Mesenchymal stem cell (in vitro differentiated cells and primary cell): ENCODE measurements at regions not wholly inside any gene's neighbourhood (a gene's known extent, or its start where the extent isn't known, plus 50 kb on each side); places are given as distances from the start of the nearest gene placed in this dataset.

Experiments used
- DNase-seq: peaks from one replicate; pipeline ENCODE4 v3.0.0-alpha.2; 2013
- H2AFZ ChIP-seq: one replicate; pipeline ENCODE4 v1.6.1; 2013; ENCODE audit warnings: low read depth, mild to moderate bottlenecking, control low read depth, inconsistent platforms, low read length, moderate library complexity
- H2AK5ac ChIP-seq: 2 replicates; pipeline ENCODE4 v1.6.1; 2013; ENCODE audit warnings: low read length, moderate library complexity, mild to moderate bottlenecking, inconsistent platforms; ENCODE audit not compliant: severe bottlenecking
- H2BK120ac ChIP-seq: one replicate; pipeline ENCODE4 v1.6.1; 2013; ENCODE audit warnings: low read depth, mild to moderate bottlenecking, inconsistent platforms, low read length, moderate library complexity
- H2BK12ac ChIP-seq, 2 experiments: one replicate each; pipeline ENCODE4 v1.6.1; 2013; ENCODE audit warnings: inconsistent platforms in 2 of 2, low read length in 2 of 2, mild to moderate bottlenecking in 2 of 2, moderate library complexity in 2 of 2, control low read depth in 1 of 2
- H2BK15ac ChIP-seq: one replicate; pipeline ENCODE4 v1.6.1; 2013; ENCODE audit warnings: mild to moderate bottlenecking, low read depth, inconsistent platforms; ENCODE audit not compliant: poor library complexity, severe bottlenecking
- H2BK5ac ChIP-seq: 2 replicates; pipeline ENCODE4 v1.6.1; 2013; ENCODE audit warnings: low read depth, mild to moderate bottlenecking, low read length, control low read depth, inconsistent platforms; ENCODE audit not compliant: poor library complexity, severe bottlenecking
- H3K14ac ChIP-seq, 2 experiments: one replicate each; pipeline ENCODE4 v1.6.1; 2013; ENCODE audit warnings: inconsistent platforms in 2 of 2, low read length in 2 of 2, control low read depth in 1 of 2, mild to moderate bottlenecking in 1 of 2, moderate library complexity in 1 of 2
- H3K18ac ChIP-seq, 2 experiments: one replicate each; pipeline ENCODE4 v1.6.1; 2013; ENCODE audit warnings: inconsistent platforms in 2 of 2, low read length in 2 of 2, control low read depth in 1 of 2, low read depth in 1 of 2, mild to moderate bottlenecking in 1 of 2
- H3K23ac ChIP-seq, 2 experiments: one replicate each; pipeline ENCODE4 v1.6.1; 2013; ENCODE audit warnings: inconsistent platforms in 2 of 2, low read length in 2 of 2, mild to moderate bottlenecking in 2 of 2, moderate library complexity in 2 of 2, control low read depth in 1 of 2
- H3K27ac ChIP-seq: 2 replicates; pipeline ENCODE4 v1.5.1; 2013; ENCODE audit warnings: mild to moderate bottlenecking, moderate library complexity, low read length, control low read depth, inconsistent platforms; ENCODE audit not compliant: poor library complexity, severe bottlenecking
- H3K27me3 ChIP-seq, 2 experiments: 2 replicates each; pipeline versions ENCODE4 v1.6.1 to v1.7.0; 2013; ENCODE audit warnings: low read length in 2 of 2, mild to moderate bottlenecking in 2 of 2, moderate library complexity in 2 of 2, control low read depth in 1 of 2, inconsistent platforms in 1 of 2; ENCODE audit not compliant: control insufficient read depth in 1 of 2, insufficient read depth in 1 of 2
- H3K36me3 ChIP-seq, 2 experiments: 2 replicates each; pipeline versions ENCODE4 v1.6.1 to v1.7.0; 2013; ENCODE audit warnings: low read length in 2 of 2, control low read depth in 1 of 2, inconsistent platforms in 1 of 2, low read depth in 1 of 2, mild to moderate bottlenecking in 1 of 2; ENCODE audit not compliant: insufficient read depth in 2 of 2, control insufficient read depth in 1 of 2
- H3K4ac ChIP-seq, 2 experiments: one replicate each; pipeline ENCODE4 v1.6.1; 2013; ENCODE audit warnings: inconsistent platforms in 2 of 2, low read length in 2 of 2, mild to moderate bottlenecking in 2 of 2, moderate library complexity in 2 of 2, control low read depth in 1 of 2, low read depth in 1 of 2
- H3K4me1 ChIP-seq: 2 replicates; pipeline ENCODE4 v1.6.1; 2013; ENCODE audit warnings: low read depth, low read length, control low read depth; ENCODE audit not compliant: control insufficient read depth, insufficient read depth
- H3K4me2 ChIP-seq: 2 replicates; pipeline ENCODE4 v1.6.1; 2013; ENCODE audit warnings: low read length, mild to moderate bottlenecking, inconsistent platforms; ENCODE audit not compliant: poor library complexity, severe bottlenecking
- H3K4me3 ChIP-seq, 2 experiments: 2 replicates each; pipeline versions ENCODE4 v1.5.1 to v1.7.0; 2013; ENCODE audit warnings: low read length in 2 of 2, mild to moderate bottlenecking in 2 of 2, control low read depth in 1 of 2, low read depth in 1 of 2; ENCODE audit not compliant: insufficient read depth in 1 of 2
- H3K79me1 ChIP-seq: replicated peaks from 2 replicates; pipeline ENCODE4 v1.6.1; 2013; ENCODE audit warnings: mild to moderate bottlenecking, control low read depth, low read length, inconsistent platforms; ENCODE audit not compliant: poor library complexity, severe bottlenecking
- H3K9ac ChIP-seq: 2 replicates; pipeline ENCODE4 v1.7.0; 2013; ENCODE audit warnings: mild to moderate bottlenecking, low read length, moderate library complexity
- H3K9me3 ChIP-seq: 2 replicates; pipeline ENCODE4 v1.7.0; 2013; ENCODE audit warnings: mild to moderate bottlenecking, low read length; ENCODE audit not compliant: control insufficient read depth
- H4K8ac ChIP-seq: one replicate; pipeline ENCODE4 v1.6.1; 2013; ENCODE audit warnings: inconsistent platforms, mild to moderate bottlenecking, low read length, moderate library complexity
- H4K91ac ChIP-seq: one replicate; pipeline ENCODE4 v1.6.1; 2013; ENCODE audit warnings: mild to moderate bottlenecking, low read length, inconsistent platforms
- WGBS: methylation state at CpG from one replicate; pipeline ENCODE4 v1.1.7; 2013; ENCODE audit warnings: mixed read lengths; 5-methylcytosine and 5-hydroxymethylcytosine counted together

GRCh38 chr20:19026901-19027644 is 185.4 kb upstream of the SLC24A3 start:
- Histone ChIP-seq H3K4ac (no peak overlapping the region), H3K4me3 (peak overlapping the region in 1 of 2 experiments; percentile 22), H2BK12ac (no peak overlapping the region), H3K4me2 (no peak overlapping the region), H3K18ac (no peak overlapping the region), H2BK5ac (no peak overlapping the region), H3K14ac (no peak overlapping the region), H4K8ac (no peak overlapping the region), H3K79me1 (no peaks in the 10 kb centered on the region), H2BK120ac (no peak overlapping the region), H3K9ac (no peak overlapping the region), H3K4me1 (no peaks in the 10 kb centered on the region), H2BK15ac (no peak overlapping the region), H3K27ac (no peak overlapping the region), H4K91ac (no peak overlapping the region), H3K9me3 (no peaks in the 10 kb centered on the region), H2AFZ (no peak overlapping the region), H3K27me3 (peaks cover 0 to 12% of the 10 kb centered on the region in 2 experiments), H3K23ac (no peak overlapping the region), H3K36me3 (no peaks in the 10 kb centered on the region), H2AK5ac (no peak overlapping the region)
- WGBS = 85% methylated on average over 11 of the region's 11 CpGs
- DNase-seq = no peak

- no peak overlapping the region for H2BK15ac ChIP-seq
- no peak overlapping the region for H3K4me3 ChIP-seq
- H2AK5ac ChIP-seq = no peak overlapping the region
- no peak overlapping the region for H3K14ac ChIP-seq
- no peak overlapping the region for H3K18ac ChIP-seq
- WGBS = 80% methylated on average over 9 of the region's 9 CpGs
- no peaks in the 10 kb centered on the region for H3K36me3 ChIP-seq
- no peak overlapping the region for H3K4me2 ChIP-seq
- H2BK120ac ChIP-seq = no peak overlapping the region
- no peaks in the 10 kb centered on the region for H3K4me1 ChIP-seq
- no peak overlapping the region for H2BK5ac ChIP-seq
- no peak overlapping the region for H3K9ac ChIP-seq
- no peak for DNase-seq
- no peak overlapping the region for H2AFZ ChIP-seq
- H3K79me1 ChIP-seq = no peaks in the 10 kb centered on the region
- no peak overlapping the region for H2BK12ac ChIP-seq
- no peak overlapping the region for H3K27ac ChIP-seq
- no peak overlapping the region for H4K8ac ChIP-seq
- no peak overlapping the region for H4K91ac ChIP-seq
- H3K27me3 ChIP-seq = peaks cover 0 to 12% of the 10 kb centered on the region in 2 experiments
- no peaks in the 10 kb centered on the region for H3K9me3 ChIP-seq
- no peak overlapping the region for H3K4ac ChIP-seq
- H3K23ac ChIP-seq = no peak overlapping the region
These were observed 184.5 kb upstream of the SLC24A3 start for GRCh38 chr20:19027971-19028370.

- no peak for DNase-seq
- Histone ChIP-seq H3K14ac (no peak overlapping the region), H2BK12ac (no peak overlapping the region), H2AK5ac (no peak overlapping the region), H3K36me3 (no peaks in the 10 kb centered on the region), H2BK15ac (no peak overlapping the region), H3K27me3 (no peaks in the 10 kb centered on the region), H4K8ac (no peak overlapping the region), H3K4me3 (no peak overlapping the region), H3K4me2 (no peak overlapping the region), H2AFZ (no peak overlapping the region), H3K27ac (no peak overlapping the region), H3K4ac (no peak overlapping the region), H3K23ac (no peak overlapping the region), H3K9me3 (no peaks in the 10 kb centered on the region), H4K91ac (no peak overlapping the region), H3K4me1 (no peaks in the 10 kb centered on the region), H3K79me1 (no peaks in the 10 kb centered on the region), H3K9ac (no peak overlapping the region), H2BK120ac (no peak overlapping the region), H3K18ac (no peak overlapping the region), H2BK5ac (no peak overlapping the region)
- WGBS = 80% methylated on average over 1 of the region's 3 CpGs
These were observed 170.7 kb upstream of the SLC24A3 start for GRCh38 chr20:19041787-19042186.

- Histone ChIP-seq H2BK15ac (no peak overlapping the region), H4K91ac (no peak overlapping the region), H3K4me1 (no peaks in the 10 kb centered on the region), H3K4me2 (no peak overlapping the region), H3K9ac (no peak overlapping the region), H3K14ac (no peak overlapping the region), H2BK5ac (no peak overlapping the region), H3K27me3 (no peaks in the 10 kb centered on the region), H2AK5ac (no peak overlapping the region), H3K27ac (no peak overlapping the region), H2BK120ac (no peak overlapping the region), H3K36me3 (no peaks in the 10 kb centered on the region), H3K9me3 (no peaks in the 10 kb centered on the region), H3K4ac (no peak overlapping the region), H3K23ac (no peak overlapping the region), H4K8ac (no peak overlapping the region), H3K4me3 (no peak overlapping the region), H3K18ac (no peak overlapping the region), H3K79me1 (no peaks in the 10 kb centered on the region), H2BK12ac (no peak overlapping the region), H2AFZ (no peak overlapping the region)
- DNase-seq = no peak
- WGBS = 76% methylated on average over 4 of the region's 4 CpGs
These were observed 167.1 kb upstream of the SLC24A3 start for GRCh38 chr20:19045371-19045770.
